HG02885 (cell line): ENCODE measurements at regions not wholly inside any gene's neighbourhood (a gene's known extent, or its start where the extent isn't known, plus 50 kb on each side); places are given as distances from the start of the nearest gene placed in this dataset.
"Not testable (repeated sequence)": the region's sequence is repeated elsewhere in the genome, so short reads cannot be mapped to it uniquely, and the experiment has no call there.

ENCODE experiments used
- ATAC-seq: cut with Tn5 transposase; IDR thresholded peaks from one replicate; pipeline ENCODE4 v1.9.1; 2021; ENCODE audit warnings: mild to moderate bottlenecking; ENCODE audit not compliant: unreplicated experiment, poor library complexity

DNA sequence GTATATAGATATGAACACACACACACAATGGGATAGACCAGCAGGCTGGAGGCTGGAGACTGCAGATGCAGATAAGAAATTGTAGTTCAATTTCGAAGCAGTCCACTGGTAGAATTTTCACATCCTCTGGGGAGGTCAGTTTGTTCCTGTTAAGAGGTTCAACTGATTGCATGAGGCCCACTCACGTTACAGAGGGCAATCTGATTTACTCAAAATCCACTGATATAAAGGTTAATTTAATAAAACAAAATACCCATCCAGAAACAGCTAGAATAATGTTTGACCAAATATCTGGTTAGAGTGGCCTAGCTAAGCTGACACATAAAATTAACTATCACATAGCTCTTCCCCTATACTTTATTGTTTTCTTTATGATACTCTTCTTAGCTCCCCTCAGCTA is 162.9 kb upstream of the SMIM30 start:
- ATAC-seq = no peak

DNA sequence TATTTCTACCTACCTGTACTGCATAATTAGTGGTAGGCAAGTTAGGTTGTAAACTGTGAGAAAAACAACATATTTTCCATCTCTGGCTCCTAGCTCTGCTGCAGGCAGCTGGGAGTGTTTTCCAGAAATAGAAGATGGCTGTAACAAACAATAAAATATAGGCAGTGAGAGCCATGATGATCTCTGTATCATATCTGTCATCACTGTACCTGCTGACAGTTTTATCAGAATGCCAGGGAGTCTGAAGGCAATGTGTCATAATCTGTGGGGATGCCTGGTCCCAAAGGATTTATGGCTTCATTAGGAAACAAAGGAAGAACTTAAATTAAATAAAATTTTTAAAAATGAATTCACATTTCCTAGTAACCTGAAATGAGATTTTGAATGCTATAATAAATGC is 160.9 kb upstream of the SMIM30 start:
- ATAC-seq = no peak

GRCh38 chr7:113270790-113271189 is 152.4 kb upstream of the SMIM30 start:
- no peak for ATAC-seq

DNA sequence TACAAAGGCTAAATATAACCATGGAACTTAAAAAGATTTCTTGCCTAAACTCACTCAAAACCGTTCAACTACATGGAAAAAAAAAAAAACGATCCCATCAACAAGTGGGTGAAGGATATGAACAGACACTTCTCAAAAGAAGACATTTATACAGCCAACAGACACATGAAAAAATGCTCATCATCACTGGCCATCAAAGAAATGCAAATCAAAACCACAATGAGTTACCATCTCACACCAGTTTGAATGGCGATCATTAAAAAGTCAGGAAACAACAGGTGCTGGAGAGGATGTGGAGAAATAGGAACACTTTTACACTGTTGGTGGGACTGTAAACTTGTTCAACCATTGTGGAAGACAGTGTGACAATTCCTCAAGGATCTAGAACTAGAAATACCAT is 151.2 kb upstream of the SMIM30 start:
- ATAC-seq = not testable (repeated sequence)

- no peak for ATAC-seq
These were observed 150.4 kb upstream of the SMIM30 start for GRCh38 chr7:113268757-113269156.

DNA sequence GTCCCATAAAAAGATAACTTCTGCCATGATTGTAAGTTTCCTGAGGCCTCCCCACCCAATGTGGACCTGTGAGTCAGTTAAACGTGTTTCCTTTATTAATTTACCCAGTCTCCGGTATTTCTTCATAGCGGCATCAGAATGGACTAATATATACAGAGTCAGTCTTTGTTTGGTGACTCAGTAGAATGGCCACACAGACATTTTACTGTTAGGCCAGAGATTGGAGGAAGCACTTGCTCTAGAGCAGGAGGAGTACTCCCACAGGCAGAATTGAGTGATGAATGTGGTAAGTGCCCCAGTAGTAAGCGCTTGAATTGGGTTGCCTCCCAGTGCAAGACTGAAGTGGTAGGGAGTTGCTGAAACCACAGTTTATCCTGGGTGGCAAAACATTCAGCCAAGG is 149.5 kb upstream of the SMIM30 start:
- no peak for ATAC-seq

- peak; percentile 76 for ATAC-seq
These were observed 148.9 kb upstream of the SMIM30 start for GRCh38 chr7:113267271-113267670.

GRCh38 chr7:113263749-113264148 is 145.4 kb upstream of the SMIM30 start:
- no peak for ATAC-seq

- ATAC-seq = not testable (repeated sequence)
These were observed 144.9 kb upstream of the SMIM30 start for GRCh38 chr7:113263215-113263742.

DNA sequence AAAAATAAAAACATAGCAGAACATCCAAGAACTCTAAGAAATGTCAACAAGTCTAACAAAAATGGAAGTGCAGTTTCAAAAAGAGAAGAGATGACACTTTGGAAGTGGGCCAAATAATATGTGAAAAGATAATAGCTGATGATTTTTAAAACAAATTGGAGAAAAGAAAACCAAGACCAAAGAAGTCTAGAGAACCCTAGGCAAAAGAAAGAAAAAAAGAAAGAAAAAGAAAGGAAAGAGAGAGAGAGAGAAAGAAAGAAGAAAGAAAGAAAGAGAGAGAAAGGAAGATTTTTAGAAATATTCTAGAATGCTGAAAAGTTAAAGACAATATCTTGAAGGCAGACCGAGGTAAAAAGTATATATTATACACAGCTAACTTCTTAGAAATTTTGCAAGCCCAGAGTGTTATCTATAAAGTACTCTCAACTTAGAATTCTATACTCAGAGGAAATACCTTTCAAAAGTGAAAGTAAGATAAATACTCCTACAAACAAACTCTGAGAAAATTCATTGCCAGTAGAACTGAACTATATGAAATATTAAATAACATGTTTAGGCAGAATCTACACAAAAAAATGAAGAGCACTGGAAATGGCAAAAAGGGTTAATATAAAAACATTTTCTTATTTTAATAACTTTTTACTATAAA is 138.7 kb upstream of the SMIM30 start:
- ATAC-seq = no peak

DNA sequence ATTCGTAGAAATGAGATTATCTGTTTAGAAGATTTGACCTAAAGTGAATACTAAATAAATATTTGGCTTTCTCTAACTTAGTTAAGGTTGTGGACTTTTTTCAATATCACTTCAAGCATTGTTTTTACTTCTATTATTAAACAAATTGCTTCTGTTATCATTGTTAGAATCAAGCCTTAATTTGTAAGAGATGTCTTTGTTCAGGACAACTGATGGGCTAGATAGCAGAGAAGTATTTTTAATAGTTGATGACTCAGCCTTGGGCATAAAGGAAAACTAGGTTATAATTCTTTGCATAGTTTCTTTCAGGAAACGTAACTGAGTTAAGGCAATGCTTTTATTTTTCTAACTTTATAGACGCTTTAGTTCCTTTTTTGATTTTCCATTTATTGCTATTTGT is 128.8 kb upstream of the SMIM30 start:
- no peak for ATAC-seq

DNA sequence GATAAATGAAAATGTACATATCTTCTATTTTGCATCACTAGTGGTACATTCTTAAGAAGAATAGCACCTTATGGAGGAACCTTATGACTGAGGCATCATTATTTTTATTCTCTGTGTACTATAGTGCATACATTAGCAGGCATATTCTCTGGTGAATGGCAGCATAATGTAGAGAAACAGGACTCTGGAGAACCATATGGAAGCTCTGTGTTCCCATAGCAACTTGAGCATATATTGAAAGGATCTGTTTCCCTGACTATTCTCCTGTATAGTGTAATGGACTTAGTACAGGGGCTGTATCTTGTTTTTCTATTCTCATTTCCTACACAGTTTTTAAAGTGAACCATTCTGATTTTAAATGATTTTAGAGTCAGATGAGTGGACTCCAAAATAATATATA is 128.4 kb upstream of the SMIM30 start:
- ATAC-seq = no peak

- ATAC-seq = no peak
These were observed 114.5 kb upstream of the SMIM30 start for GRCh38 chr7:113232885-113233284.

GRCh38 chr7:113230691-113231090 is 112.3 kb upstream of the SMIM30 start:
- ATAC-seq = no peak

DNA sequence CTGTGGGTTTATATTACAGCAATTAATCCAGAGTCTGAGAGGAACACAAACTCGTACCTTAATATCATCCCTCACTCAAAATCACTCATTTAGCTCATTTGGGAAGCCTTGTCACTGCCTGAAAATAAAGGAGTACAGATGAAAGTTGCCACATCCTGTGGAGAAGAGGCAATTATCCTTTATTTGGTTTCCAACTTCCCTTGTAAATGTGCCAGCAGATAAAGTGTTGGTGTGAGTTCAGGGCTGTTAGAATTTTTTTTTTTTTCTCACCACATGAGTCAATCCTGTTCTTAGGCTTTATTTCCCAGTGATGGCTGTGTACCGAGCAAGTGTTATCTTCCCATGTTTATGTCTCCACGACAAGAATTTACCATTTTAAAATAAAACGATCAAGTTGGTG is 99.0 kb upstream of the SMIM30 start:
- no peak for ATAC-seq

DNA sequence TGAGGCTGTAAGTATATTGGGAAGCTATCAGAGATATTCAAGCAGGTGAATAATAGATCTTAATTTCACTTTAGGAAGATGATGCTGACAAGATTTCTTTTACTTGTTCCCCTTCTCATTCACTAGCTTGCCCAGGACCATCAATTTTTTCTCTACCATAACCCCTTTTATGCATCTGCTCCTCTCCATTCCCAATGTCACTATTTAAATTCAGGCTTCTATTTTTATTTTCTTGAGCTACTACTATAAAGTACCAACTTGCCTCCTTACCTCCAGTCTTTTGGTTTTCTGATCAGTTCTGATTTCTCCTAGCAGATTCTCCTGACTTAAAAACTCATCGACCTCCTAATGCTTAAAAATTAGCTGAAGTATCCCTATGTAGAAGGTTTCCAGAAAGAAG is 97.7 kb upstream of the SMIM30 start:
- no peak for ATAC-seq

DNA sequence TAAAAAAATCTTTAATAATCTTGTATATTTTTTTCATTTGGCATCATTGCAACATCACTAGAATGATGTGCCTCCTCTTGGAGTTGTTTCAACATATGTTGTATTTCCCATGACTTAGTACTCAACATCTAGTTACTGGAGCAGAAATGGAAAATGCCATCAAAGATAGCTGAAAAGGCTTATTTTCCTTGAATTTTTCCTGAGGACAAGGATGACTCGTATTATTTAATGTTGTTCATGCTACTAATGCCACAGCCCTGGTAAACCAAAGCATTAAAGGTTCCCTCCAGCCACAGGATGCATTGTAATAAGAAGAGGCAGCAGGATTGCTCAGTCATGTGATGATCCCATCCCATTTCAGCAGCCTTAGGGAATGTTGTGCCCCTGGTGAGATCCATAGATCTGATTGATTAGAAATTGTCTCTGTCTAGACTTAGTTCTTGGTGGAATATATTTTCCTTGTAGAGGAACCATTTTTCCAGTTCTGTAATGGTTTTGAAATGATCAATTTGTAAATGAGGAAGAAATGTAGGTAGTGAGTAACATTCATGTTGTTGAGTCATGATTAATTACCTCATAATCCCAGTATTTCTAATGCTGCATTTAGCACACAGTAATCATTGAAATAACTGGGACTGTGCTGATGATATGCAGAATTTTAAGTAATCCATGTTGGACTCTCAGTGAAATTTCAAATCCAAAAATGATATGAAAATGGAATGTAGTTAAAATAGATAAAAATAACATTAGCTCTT is 91.3 kb upstream of the SMIM30 start:
- ATAC-seq = no peak

DNA sequence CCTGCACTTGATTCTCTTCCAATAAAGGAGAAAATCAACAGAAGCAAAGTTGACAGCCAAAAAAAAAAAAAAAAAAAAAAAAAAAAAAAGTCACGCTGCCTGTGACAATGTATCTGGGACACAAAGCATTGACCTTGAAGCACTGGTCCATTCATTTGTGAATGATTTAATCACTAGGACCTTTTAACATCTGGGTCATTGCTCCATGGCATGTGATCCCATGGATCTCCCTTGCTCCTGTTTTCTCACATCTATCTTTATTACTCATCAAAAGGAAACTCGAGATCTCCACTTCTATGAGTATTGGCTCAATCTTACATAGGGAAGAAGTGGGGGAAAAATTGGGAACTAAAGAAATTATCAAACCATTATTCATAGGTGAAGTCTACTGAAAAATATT is 89.6 kb upstream of the SMIM30 start:
- no peak for ATAC-seq

GRCh38 chr7:113207441-113207840 is 89.1 kb upstream of the SMIM30 start:
- no peak for ATAC-seq

DNA sequence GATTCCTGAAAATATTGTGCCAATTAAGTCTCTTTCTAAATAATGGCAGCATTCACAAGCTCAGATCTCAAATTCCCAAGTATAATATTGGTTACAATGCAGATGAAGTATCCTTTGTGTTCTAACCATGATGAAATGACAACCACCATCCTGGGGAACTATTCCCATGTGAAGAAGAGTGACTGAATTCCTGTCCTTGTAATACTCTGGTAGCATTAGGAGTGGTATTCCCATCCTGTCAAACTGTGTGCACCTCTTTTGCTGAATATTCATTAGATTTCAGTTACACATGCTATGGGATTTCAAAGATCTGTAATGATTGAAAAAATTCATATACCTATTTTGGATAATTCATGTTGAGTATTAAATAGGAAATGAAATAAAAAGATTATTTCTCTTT is 86.1 kb upstream of the SMIM30 start:
- no peak for ATAC-seq

GRCh38 chr7:113202284-113202683 is 83.9 kb upstream of the SMIM30 start:
- ATAC-seq = no peak

DNA sequence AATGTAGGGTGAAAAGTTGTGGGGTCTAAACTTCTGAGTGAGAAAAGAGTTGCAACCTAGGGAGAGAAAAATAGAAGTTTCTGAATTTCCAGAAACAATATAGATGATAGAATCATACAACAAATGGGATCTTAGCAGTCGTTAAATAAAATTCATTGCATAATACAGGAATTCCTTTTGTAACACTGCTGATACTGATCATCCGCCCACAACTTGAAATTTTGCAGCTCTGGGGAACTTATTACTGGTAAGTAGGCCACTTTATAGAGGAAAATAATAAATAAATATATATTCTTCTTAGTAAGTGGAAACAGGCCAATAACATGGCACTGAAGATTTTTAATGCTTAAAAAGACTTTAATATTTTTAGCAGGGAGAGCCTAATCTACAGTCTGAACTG is 81.9 kb upstream of the SMIM30 start:
- ATAC-seq = no peak
